GM23338 (cell line): ENCODE measurements at regions not wholly inside any gene's neighbourhood (a gene's known extent, or its start where the extent isn't known, plus 50 kb on each side); places are given as distances from the start of the nearest gene placed in this dataset.

Experiments used
- ATAC-seq: fragments of 200-7000 bp; cut with Tn5 transposase; 3 replicates; pipeline ENCODE4 v1.9.1; 2020
- DNase-seq: peaks from one replicate; pipeline ENCODE4 v3.0.0-alpha.2; 2015; ENCODE audit warnings: low spot score
- H2AFZ ChIP-seq: fragments of 200-600 bp; sonication (generic); 2 replicates; pipeline ENCODE4 v1.8.0; 2016; ENCODE audit warnings: antibody characterized with exemption, mild to moderate bottlenecking, moderate library complexity
- H3F3A ChIP-seq: fragments of 200-600 bp; sonication (generic); replicated peaks from 2 replicates; pipeline ENCODE4 v1.8.0; 2017; ENCODE audit warnings: antibody characterized with exemption, mixed run types, low read depth
- H3K27ac ChIP-seq: fragments of 200-600 bp; sonication (generic); 2 replicates; pipeline ENCODE4 v1.6.1; 2016; ENCODE audit warnings: low read depth
- H3K27me3 ChIP-seq: fragments of 200-600 bp; sonication (generic); 2 replicates; pipeline ENCODE4 v1.8.0; 2016; ENCODE audit warnings: mild to moderate bottlenecking, mixed run types, moderate library complexity; ENCODE audit not compliant: insufficient read depth
- H3K36me3 ChIP-seq: fragments of 200-600 bp; sonication (generic); 2 replicates; pipeline ENCODE4 v1.8.0; 2016; ENCODE audit warnings: mild to moderate bottlenecking; ENCODE audit not compliant: insufficient read depth
- H3K4me1 ChIP-seq: fragments of 200-600 bp; sonication (generic); 2 replicates; pipeline ENCODE4 v1.8.0; 2016; ENCODE audit warnings: mild to moderate bottlenecking, moderate library complexity; ENCODE audit not compliant: insufficient read depth
- H3K4me2 ChIP-seq: fragments of 200-600 bp; sonication (generic); 2 replicates; pipeline ENCODE4 v1.7.1; 2017; ENCODE audit warnings: mixed run types
- H3K4me3 ChIP-seq: fragments of 200-600 bp; sonication (generic); 2 replicates; pipeline ENCODE4 v1.6.1; 2016; ENCODE audit warnings: mixed run types
- H3K79me2 ChIP-seq: fragments of 200-600 bp; sonication (generic); replicated peaks from 2 replicates; pipeline ENCODE4 v1.8.0; 2017; ENCODE audit warnings: mild to moderate bottlenecking; ENCODE audit not compliant: insufficient read depth
- H3K9me2 ChIP-seq: fragments of 200-600 bp; sonication (generic); 2 replicates; pipeline ENCODE4 v1.8.0; 2017; ENCODE audit not compliant: insufficient read depth
- H4K20me1 ChIP-seq: fragments of 200-600 bp; sonication (generic); replicated peaks from 2 replicates; pipeline ENCODE4 v1.8.0; 2017; ENCODE audit warnings: mild to moderate bottlenecking; ENCODE audit not compliant: insufficient read depth
- H3K27ac Mint-ChIP-seq: 2 replicates; pipeline ENCODE4 v1.8.0; 2020; ENCODE audit warnings: inconsistent platforms, mild to moderate bottlenecking, moderate library complexity, mixed read lengths
- H3K27me3 Mint-ChIP-seq: 3 replicates; pipeline ENCODE4 v1.8.0; 2022; ENCODE audit warnings: low read depth, mild to moderate bottlenecking, moderate library complexity, mixed read lengths, inconsistent platforms; ENCODE audit not compliant: insufficient read depth, poor library complexity
- H3K36me3 Mint-ChIP-seq: 3 replicates; pipeline ENCODE4 v1.8.0; 2021; ENCODE audit warnings: low read depth, mild to moderate bottlenecking, inconsistent platforms, moderate library complexity, mixed read lengths
- H3K4me1 Mint-ChIP-seq: 3 replicates; pipeline ENCODE4 v1.8.0; 2020; ENCODE audit warnings: mild to moderate bottlenecking, inconsistent platforms, mixed read lengths
- H3K4me3 Mint-ChIP-seq: 3 replicates; pipeline ENCODE4 v1.8.0; 2021; ENCODE audit warnings: moderate library complexity, mild to moderate bottlenecking, inconsistent platforms, mixed read lengths
- H3K9me3 Mint-ChIP-seq: 3 replicates; pipeline ENCODE4 v1.8.0; 2020; ENCODE audit warnings: moderate library complexity, mild to moderate bottlenecking, inconsistent platforms, mixed read lengths
- CREB1 ChIP-seq: fragments of 250-450 bp; sonication (Bioruptor Pico); IDR thresholded peaks from 2 replicates; pipeline ENCODE4 v1.5.0; 2020; ENCODE audit warnings: low read depth, mild to moderate bottlenecking, moderate library complexity
- CTCF ChIP-seq, 2 experiments: fragments of 200-600 bp in 1 of 2; sonication (generic) in 1 of 2; conservative IDR thresholded peaks; 2 replicates each; pipeline versions ENCODE4 v1.5.1 to v1.6.1; 2016 to 2017; ENCODE audit warnings: antibody characterized with exemption in 2 of 2, low read depth in 2 of 2, mild to moderate bottlenecking in 2 of 2, moderate library complexity in 1 of 2
- EZH2 ChIP-seq: fragments of 200-600 bp; sonication (generic); IDR thresholded peaks from one replicate; pipeline ENCODE4 v1.8.0; 2017; ENCODE audit warnings: antibody characterized with exemption, mild to moderate bottlenecking, low read depth; ENCODE audit not compliant: unreplicated experiment
- EZH2phosphoT487 ChIP-seq: fragments of 200-600 bp; sonication (generic); IDR thresholded peaks from one replicate; pipeline ENCODE4 v1.8.1; 2018; ENCODE audit warnings: antibody characterized with exemption; ENCODE audit not compliant: unreplicated experiment
- NANOG ChIP-seq: IDR thresholded peaks from 2 replicates; pipeline ENCODE4 v1.6.1; 2016; ENCODE audit warnings: antibody characterized with exemption, borderline replicate concordance
- ZNF114 ChIP-seq: fragments of 250-450 bp; sonication (Bioruptor Pico); IDR thresholded peaks from 2 replicates; pipeline ENCODE4 v1.5.0; 2020; ENCODE audit warnings: mild to moderate bottlenecking, moderate library complexity
- ZNF462 ChIP-seq: fragments of 250-450 bp; sonication (Bioruptor Pico); IDR thresholded peaks from 2 replicates; pipeline ENCODE4 v1.5.0; 2020; ENCODE audit warnings: mild to moderate bottlenecking, moderate library complexity

GRCh38 chr2:65943099-65943786 is 491.7 kb upstream of the MEIS1 start (continued):
- TF ChIP-seq ZNF462 (CRISPR knock-in tag) = no peak
- TF ChIP-seq CREB1 (CRISPR knock-in tag) = no peak

GRCh38 chr2:65940856-65941255 is 494.1 kb upstream of the MEIS1 start:
- no peak overlapping the region for H3K4me3 Mint-ChIP-seq
- peaks cover 2% of the 10 kb centered on the region for H3K27me3 Mint-ChIP-seq
- DNase-seq (no peak), ATAC-seq (no peak)
- no peaks in the 10 kb centered on the region for H3K36me3 ChIP-seq
- no peaks in the 10 kb centered on the region for H3K79me2 ChIP-seq
- H3K36me3 Mint-ChIP-seq = peaks cover 12% of the 10 kb centered on the region; the same call in 2 of the 3 replicates
- H4K20me1 ChIP-seq = no peaks in the 10 kb centered on the region
- no peaks in the 10 kb centered on the region for H3F3A ChIP-seq
- H3K9me2 ChIP-seq = peaks cover 8% of the 10 kb centered on the region
- H3K9me3 Mint-ChIP-seq = peaks cover 10% of the 10 kb centered on the region
- H3K27me3 ChIP-seq = no peaks in the 10 kb centered on the region
- H3K4me1 Mint-ChIP-seq = no peaks in the 10 kb centered on the region
- no peak overlapping the region for H3K4me2 ChIP-seq
- no peak overlapping the region for H3K4me3 ChIP-seq
- no peak overlapping the region for H3K27ac Mint-ChIP-seq
- H2AFZ ChIP-seq = no peak overlapping the region
- no peak overlapping the region for H3K27ac ChIP-seq
- H3K4me1 ChIP-seq = no peaks in the 10 kb centered on the region
- TF ChIP-seq ZNF462 (CRISPR knock-in tag) = no peak
- TF ChIP-seq EZH2phosphoT487 = no peak
- TF ChIP-seq NANOG = no peak
- no peak for TF ChIP-seq ZNF114 (CRISPR knock-in tag)
- no peak for TF ChIP-seq CTCF (conservative IDR thresholded peaks at IDR 0.05; ENCODE audit: low read depth in 2 of 2)
- TF ChIP-seq CREB1 (CRISPR knock-in tag) = no peak
- TF ChIP-seq EZH2 = no peak
